CD4-positive, alpha-beta T cell treated with Interleukin-15 for 4 hours (primary cell): ENCODE measurements at regions not wholly inside any gene's neighbourhood (a gene's known extent, or its start where the extent isn't known, plus 50 kb on each side); places are given as distances from the start of the nearest gene placed in this dataset.

Source experiments
- DNase-seq: peaks from one replicate; pipeline ENCODE4 v3.0.0-alpha.2; 2020; ENCODE audit warnings: low spot score

- DNase-seq = no peak
Observed at GRCh38 chr11:88448131-88448670, 110.7 kb upstream of the CTSC start.

GRCh38 chr11:88447281-88447680, 109.7 kb upstream of the CTSC start:
- no peak for DNase-seq

GRCh38 chr11:88439356-88439755, 101.8 kb upstream of the CTSC start:
- DNase-seq = no peak

GRCh38 chr11:88438721-88439120, 101.2 kb upstream of the CTSC start:
- DNase-seq = no peak

- no peak for DNase-seq
Observed at GRCh38 chr11:88435415-88435814, 97.9 kb upstream of the CTSC start.

- no peak for DNase-seq
Observed at GRCh38 chr11:88434333-88434976, 96.9 kb upstream of the CTSC start.

- no peak for DNase-seq
Observed at GRCh38 chr11:88433536-88434230, 96.1 kb upstream of the CTSC start.

GRCh38 chr11:88431675-88432341, 94.3 kb upstream of the CTSC start:
- no peak for DNase-seq

GRCh38 chr11:88428959-88429358, 91.4 kb upstream of the CTSC start:
- DNase-seq = no peak

GRCh38 chr11:88427719-88428118, 90.2 kb upstream of the CTSC start:
- DNase-seq = no peak

- no peak for DNase-seq
Observed at GRCh38 chr11:88424881-88425280, 87.3 kb upstream of the CTSC start.

GRCh38 chr11:88421530-88421929, 84.0 kb upstream of the CTSC start:
- DNase-seq = peak; percentile 65

- no peak for DNase-seq
Observed at GRCh38 chr11:88420165-88420791, 82.7 kb upstream of the CTSC start.

GRCh38 chr11:88418508-88418907, 81.0 kb upstream of the CTSC start:
- no peak for DNase-seq

GRCh38 chr11:88415495-88415894, 78.0 kb upstream of the CTSC start:
- DNase-seq = no peak

- DNase-seq = peak; percentile 55
Observed at GRCh38 chr11:88414981-88415413, 77.5 kb upstream of the CTSC start.

- peak; percentile 41 for DNase-seq
Observed at GRCh38 chr11:88414385-88414861, 76.9 kb upstream of the CTSC start.

GRCh38 chr11:88411265-88411664, 73.7 kb upstream of the CTSC start:
- no peak for DNase-seq

GRCh38 chr11:88410656-88411055, 73.1 kb upstream of the CTSC start:
- DNase-seq = no peak

- DNase-seq = no peak
Observed at GRCh38 chr11:88410056-88410455, 72.5 kb upstream of the CTSC start.

- DNase-seq = no peak
Observed at GRCh38 chr11:88406876-88407275, 69.3 kb upstream of the CTSC start.

GRCh38 chr11:88405853-88406252, 68.3 kb upstream of the CTSC start:
- no peak for DNase-seq
